HepG2 (cell line): ENCODE measurements at regions not wholly inside any gene's neighbourhood (a gene's known extent, or its start where the extent isn't known, plus 50 kb on each side); places are given as distances from the start of the nearest gene placed in this dataset.
A peak's percentile ranks its signal among the peaks of the same experiment; 100 is the strongest.

Source experiments
- IKZF1 ChIP-seq: fragments of 450-650 bp; IDR thresholded peaks from 2 replicates; pipeline ENCODE4 v1.7.1; 2016
- IKZF5 ChIP-seq: IDR thresholded peaks from 2 replicates; pipeline ENCODE4 v1.6.1; 2018; ENCODE audit warnings: missing genetic modification reagents, mild to moderate bottlenecking, missing compliant biosample characterization
- IRF9 ChIP-seq: sonication (generic); formaldehyde crosslinking; IDR thresholded peaks from 2 replicates; pipeline ENCODE4 v1.8.0; 2022; ENCODE audit warnings: missing genetic modification reagents, mild to moderate bottlenecking, borderline replicate concordance
- KDM4B ChIP-seq: sonication (generic); formaldehyde crosslinking; IDR thresholded peaks from 2 replicates; pipeline ENCODE4 v1.4.0; 2020; ENCODE audit warnings: missing genetic modification reagents
- LCORL ChIP-seq, 2 experiments: fragments of 450-650 bp in 1 of 2; sonication (generic) in 1 of 2; formaldehyde crosslinking in 1 of 2; IDR thresholded peaks; 2 replicates each; pipeline versions ENCODE4 v1.5.0 to v1.6.1; 2017 to 2020; ENCODE audit warnings: antibody characterized with exemption in 1 of 2, missing genetic modification reagents in 1 of 2
- MAFG ChIP-seq: sonication (generic); formaldehyde crosslinking; IDR thresholded peaks from 2 replicates; pipeline ENCODE4 v1.5.1; 2020; ENCODE audit warnings: mild to moderate bottlenecking, missing genetic modification reagents
- MTF2 ChIP-seq: sonication (generic); formaldehyde crosslinking; IDR thresholded peaks from 2 replicates; pipeline ENCODE4 v1.5.0; 2020; ENCODE audit warnings: missing genetic modification reagents, borderline replicate concordance
- PHF20 ChIP-seq: sonication (generic); formaldehyde crosslinking; IDR thresholded peaks from 2 replicates; pipeline ENCODE4 v1.5.0; 2020; ENCODE audit warnings: mild to moderate bottlenecking, missing genetic modification reagents
- POLR2A ChIP-seq, 2 experiments: IDR thresholded peaks; 2 replicates each; pipeline ENCODE4 v1.6.1; 2011; ENCODE audit warnings: low read depth in 2 of 2, low read length in 2 of 2, mild to moderate bottlenecking in 1 of 2, moderate library complexity in 1 of 2; ENCODE audit not compliant: insufficient read depth in 1 of 2
- SNAI1 ChIP-seq: sonication (generic); formaldehyde crosslinking; IDR thresholded peaks from 2 replicates; pipeline ENCODE4 v1.5.0; 2020; ENCODE audit warnings: mild to moderate bottlenecking, missing genetic modification reagents, borderline replicate concordance
- TAF15 ChIP-seq: fragments of 200-400 bp; formaldehyde crosslinking; IDR thresholded peaks from one replicate; pipeline ENCODE4 v1.6.1; 2018; ENCODE audit warnings: mild to moderate bottlenecking, low read depth, low read length; ENCODE audit not compliant: poor library complexity, severe bottlenecking
- ZBTB25 ChIP-seq: IDR thresholded peaks from 2 replicates; pipeline ENCODE4 v1.6.1; 2018; ENCODE audit warnings: missing genetic modification reagents
- ZFP36L2 ChIP-seq: sonication (generic); formaldehyde crosslinking; IDR thresholded peaks from 2 replicates; pipeline ENCODE4 v1.4.0; 2020; ENCODE audit warnings: missing genetic modification reagents
- ZKSCAN1 ChIP-seq: fragments of 150-350 bp; IDR thresholded peaks from 2 replicates; pipeline ENCODE4 v1.6.1; 2014; ENCODE audit warnings: low read length
- ZMYM3 ChIP-seq: sonication (generic); formaldehyde crosslinking; IDR thresholded peaks from 2 replicates; pipeline ENCODE4 v1.5.1; 2020; ENCODE audit warnings: mild to moderate bottlenecking, missing genetic modification reagents
- ZNF160 ChIP-seq: sonication (generic); formaldehyde crosslinking; IDR thresholded peaks from 2 replicates; pipeline ENCODE4 v1.8.0; 2022; ENCODE audit warnings: mild to moderate bottlenecking, inconsistent platforms, missing genetic modification reagents
- ZNF225 ChIP-seq: sonication (generic); formaldehyde crosslinking; IDR thresholded peaks from 2 replicates; pipeline ENCODE4 v1.4.0; 2020; ENCODE audit warnings: mild to moderate bottlenecking, missing genetic modification reagents
- ZNF256 ChIP-seq: sonication (generic); formaldehyde crosslinking; conservative IDR thresholded peaks from 2 replicates; pipeline ENCODE4 v1.4.0; 2020; ENCODE audit warnings: missing genetic modification reagents
- ZNF264 ChIP-seq: sonication (generic); formaldehyde crosslinking; IDR thresholded peaks from 2 replicates; pipeline ENCODE4 v1.4.0; 2020; ENCODE audit warnings: missing genetic modification reagents
- ZNF292 ChIP-seq: sonication (generic); formaldehyde crosslinking; IDR thresholded peaks from 2 replicates; pipeline ENCODE4 v1.8.1; 2022; ENCODE audit warnings: mild to moderate bottlenecking, low read depth, missing genetic modification reagents, borderline replicate concordance
- ZNF557 ChIP-seq: sonication (generic); formaldehyde crosslinking; IDR thresholded peaks from 2 replicates; pipeline ENCODE4 v1.4.0; 2020; ENCODE audit warnings: missing genetic modification reagents
- ZNF839 ChIP-seq: sonication (generic); formaldehyde crosslinking; IDR thresholded peaks from 2 replicates; pipeline ENCODE4 v1.4.0; 2020; ENCODE audit warnings: missing genetic modification reagents, mild to moderate bottlenecking, borderline replicate concordance
- TF ChIP-seq, protein P1 (sequence below): sonication (generic); formaldehyde crosslinking; IDR thresholded peaks from 2 replicates; pipeline ENCODE4 v1.5.0; 2020; ENCODE audit warnings: mild to moderate bottlenecking, low read depth, missing genetic modification reagents, borderline replicate concordance
- TF ChIP-seq, protein P2 (sequence below): sonication (generic); formaldehyde crosslinking; IDR thresholded peaks from 2 replicates; pipeline ENCODE4 v1.4.0; 2020; ENCODE audit warnings: missing genetic modification reagents, borderline replicate concordance
- TF ChIP-seq, protein P3 (sequence below): sonication (generic); formaldehyde crosslinking; IDR thresholded peaks from 2 replicates; pipeline ENCODE4 v1.9.0; 2021; ENCODE audit warnings: missing genetic modification reagents, mild to moderate bottlenecking, borderline replicate concordance

- TF ChIP-seq, protein P1, sequence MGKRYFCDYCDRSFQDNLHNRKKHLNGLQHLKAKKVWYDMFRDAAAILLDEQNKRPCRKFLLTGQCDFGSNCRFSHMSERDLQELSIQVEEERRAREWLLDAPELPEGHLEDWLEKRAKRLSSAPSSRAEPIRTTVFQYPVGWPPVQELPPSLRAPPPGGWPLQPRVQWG (CRISPR knock-in tag) = no peak
- TF ChIP-seq, protein P2, sequence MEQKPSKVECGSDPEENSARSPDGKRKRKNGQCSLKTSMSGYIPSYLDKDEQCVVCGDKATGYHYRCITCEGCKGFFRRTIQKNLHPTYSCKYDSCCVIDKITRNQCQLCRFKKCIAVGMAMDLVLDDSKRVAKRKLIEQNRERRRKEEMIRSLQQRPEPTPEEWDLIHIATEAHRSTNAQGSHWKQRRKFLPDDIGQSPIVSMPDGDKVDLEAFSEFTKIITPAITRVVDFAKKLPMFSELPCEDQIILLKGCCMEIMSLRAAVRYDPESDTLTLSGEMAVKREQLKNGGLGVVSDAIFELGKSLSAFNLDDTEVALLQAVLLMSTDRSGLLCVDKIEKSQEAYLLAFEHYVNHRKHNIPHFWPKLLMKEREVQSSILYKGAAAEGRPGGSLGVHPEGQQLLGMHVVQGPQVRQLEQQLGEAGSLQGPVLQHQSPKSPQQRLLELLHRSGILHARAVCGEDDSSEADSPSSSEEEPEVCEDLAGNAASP (CRISPR knock-in tag) = peak; percentile 79; the same call in 1 of the 2 replicates
- TF ChIP-seq ZNF292 (CRISPR knock-in tag) (no peak), MTF2 (CRISPR knock-in tag) (no peak), ZMYM3 (CRISPR knock-in tag) (no peak), ZNF557 (CRISPR knock-in tag) (0 out of 2 replicates have a peak, but pooled peaks have one; percentile 50), SNAI1 (CRISPR knock-in tag) (no peak), IRF9 (CRISPR knock-in tag) (no peak), PHF20 (CRISPR knock-in tag) (no peak), KDM4B (no peak; the same call in 1 of the 2 replicates), ZFP36L2 (CRISPR knock-in tag) (no peak), IKZF1 (no peak), IKZF5 (CRISPR knock-in tag) (peak; percentile 90; the same call in 1 of the 2 replicates), ZNF264 (CRISPR knock-in tag) (peak; percentile 51; the same call in 1 of the 2 replicates), ZBTB25 (CRISPR knock-in tag) (peak; percentile 60), ZNF160 (CRISPR knock-in tag) (no peak), ZKSCAN1 (no peak; the same call in 1 of the 2 replicates), MAFG (CRISPR knock-in tag) (no peak), LCORL (IDR thresholded peaks at IDR 0.05) (peak; percentile 34; the same call in 1 of the 2 replicates), LCORL (CRISPR knock-in tag; IDR thresholded peaks at IDR 0.05) (no peak), ZNF225 (no peak), POLR2A (IDR thresholded peaks at IDR 0.05; ENCODE audit: insufficient read depth in 1 of 2, low read depth in 2 of 2, low read length in 2 of 2) (no peak), TAF15 (no peak), ZNF839 (CRISPR knock-in tag) (no peak), ZNF256 (CRISPR knock-in tag) (no peak)
- TF ChIP-seq, protein P3, sequence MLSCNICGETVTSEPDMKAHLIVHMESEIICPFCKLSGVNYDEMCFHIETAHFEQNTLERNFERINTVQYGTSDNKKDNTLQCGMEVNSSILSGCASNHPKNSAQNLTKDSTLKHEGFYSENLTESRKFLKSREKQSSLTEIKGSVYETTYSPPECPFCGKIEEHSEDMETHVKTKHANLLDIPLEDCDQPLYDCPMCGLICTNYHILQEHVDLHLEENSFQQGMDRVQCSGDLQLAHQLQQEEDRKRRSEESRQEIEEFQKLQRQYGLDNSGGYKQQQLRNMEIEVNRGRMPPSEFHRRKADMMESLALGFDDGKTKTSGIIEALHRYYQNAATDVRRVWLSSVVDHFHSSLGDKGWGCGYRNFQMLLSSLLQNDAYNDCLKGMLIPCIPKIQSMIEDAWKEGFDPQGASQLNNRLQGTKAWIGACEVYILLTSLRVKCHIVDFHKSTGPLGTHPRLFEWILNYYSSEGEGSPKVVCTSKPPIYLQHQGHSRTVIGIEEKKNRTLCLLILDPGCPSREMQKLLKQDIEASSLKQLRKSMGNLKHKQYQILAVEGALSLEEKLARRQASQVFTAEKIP (CRISPR knock-in tag) = no peak
Measured at GRCh38 chr2:145822892-145823534, 1303.1 kb upstream of the ZEB2 start (continued).
